Activated CD4-positive, alpha-beta memory T cell treated with anti-CD3 and anti-CD28 coated beads for 36 hours (primary cell): ENCODE measurements at regions not wholly inside any gene's neighbourhood (a gene's known extent, or its start where the extent isn't known, plus 50 kb on each side); places are given as distances from the start of the nearest gene placed in this dataset.

Experiments
- CTCF ChIA-PET: fragments of 350-600 bp; sonication (Branson Sonifier 250); formaldehyde crosslinking; loops from one replicate; lab custom pipeline; 2021; ENCODE audit warnings: antibody characterized with exemption, inconsistent platforms; lab: Charles Lee
- POLR2A ChIA-PET: fragments of 350-600 bp; sonication (Branson Sonifier 250); formaldehyde crosslinking; loops from one replicate; lab custom pipeline; 2021; ENCODE audit warnings: antibody characterized with exemption; lab: Charles Lee
- DNase-seq: peaks from one replicate; pipeline ENCODE4 v3.0.0-alpha.2; 2020
- H3K27ac Mint-ChIP-seq: one replicate; pipeline ENCODE4 v1.8.0; 2021; ENCODE audit warnings: mixed read lengths
- H3K27me3 Mint-ChIP-seq: one replicate; pipeline ENCODE4 v1.8.0; 2021; ENCODE audit warnings: mixed read lengths
- H3K36me3 Mint-ChIP-seq: one replicate; pipeline ENCODE4 v1.8.0; 2021; ENCODE audit warnings: mixed read lengths
- H3K4me1 Mint-ChIP-seq: one replicate; pipeline ENCODE4 v1.8.0; 2021; ENCODE audit warnings: low read depth, mixed read lengths
- H3K4me3 Mint-ChIP-seq: one replicate; pipeline ENCODE4 v1.8.0; 2021; ENCODE audit warnings: mild to moderate bottlenecking, mixed read lengths
- H3K9me3 Mint-ChIP-seq: one replicate; pipeline ENCODE4 v1.8.0; 2021; ENCODE audit warnings: mixed read lengths
- intact Hi-C: fragments of 100-400 bp; cut with micrococcal nuclease; formaldehyde crosslinking; loops from one replicate; pipeline ENCODE4 v1.15.1; 2023

- no peak for DNase-seq
- Mint-ChIP-seq H3K27me3 (no peaks in the 10 kb centered on the region), H3K36me3 (no peaks in the 10 kb centered on the region), H3K27ac (no peak overlapping the region), H3K4me1 (no peaks in the 10 kb centered on the region), H3K9me3 (no peaks in the 10 kb centered on the region), H3K4me3 (no peak overlapping the region)
- POLR2A ChIA-PET = no interaction called here
- CTCF ChIA-PET = interaction anchor here (0.6 kb wide), 1 partner anchor 1796 kb away, joined by 3 read pairs; no protein-coding TSS in a partner anchor
- intact Hi-C loops = loop anchor here (10.0 kb wide), 1 partner anchor 602 kb away; no protein-coding TSS in a partner anchor
These were observed 644.5 kb upstream of the GRM7 start for GRCh38 chr3:6216135-6217026.

GRCh38 chr3:6220447-6220846, 640.5 kb upstream of the GRM7 start:
- intact Hi-C loops = no loop called here
- no peaks in the 10 kb centered on the region for H3K27me3 Mint-ChIP-seq
- ChIA-PET POLR2A (no interaction called here), CTCF (no interaction called here)
- H3K27ac Mint-ChIP-seq = no peak overlapping the region
- DNase-seq = no peak
- H3K36me3 Mint-ChIP-seq = no peaks in the 10 kb centered on the region
- H3K4me1 Mint-ChIP-seq = no peaks in the 10 kb centered on the region
- no peak overlapping the region for H3K4me3 Mint-ChIP-seq
- peaks cover 3% of the 10 kb centered on the region for H3K9me3 Mint-ChIP-seq

GRCh38 chr3:6222069-6222468, 638.8 kb upstream of the GRM7 start:
- Mint-ChIP-seq H3K36me3 (no peaks in the 10 kb centered on the region), H3K27me3 (no peaks in the 10 kb centered on the region), H3K4me3 (no peak overlapping the region), H3K4me1 (no peaks in the 10 kb centered on the region), H3K27ac (no peak overlapping the region), H3K9me3 (peaks cover 4% of the 10 kb centered on the region)
- DNase-seq = no peak
- POLR2A ChIA-PET = no interaction called here
- intact Hi-C loops = no loop called here
- CTCF ChIA-PET = no interaction called here

GRCh38 chr3:6223572-6223971, 637.3 kb upstream of the GRM7 start:
- DNase-seq = no peak
- intact Hi-C loops = no loop called here
- CTCF ChIA-PET = no interaction called here
- peaks cover 4% of the 10 kb centered on the region for H3K9me3 Mint-ChIP-seq
- no peaks in the 10 kb centered on the region for H3K36me3 Mint-ChIP-seq
- H3K4me3 Mint-ChIP-seq = no peak overlapping the region
- no peak overlapping the region for H3K27ac Mint-ChIP-seq
- no peaks in the 10 kb centered on the region for H3K4me1 Mint-ChIP-seq
- no peaks in the 10 kb centered on the region for H3K27me3 Mint-ChIP-seq
- POLR2A ChIA-PET = no interaction called here

- Mint-ChIP-seq H3K4me3 (no peak overlapping the region), H3K9me3 (peaks cover 4% of the 10 kb centered on the region), H3K36me3 (no peaks in the 10 kb centered on the region), H3K4me1 (no peaks in the 10 kb centered on the region), H3K27ac (no peak overlapping the region), H3K27me3 (no peaks in the 10 kb centered on the region)
- no peak for DNase-seq
- ChIA-PET CTCF (no interaction called here), POLR2A (no interaction called here)
- intact Hi-C loops = no loop called here
These were observed 631.8 kb upstream of the GRM7 start for GRCh38 chr3:6228958-6229683.

- no peak overlapping the region for H3K4me3 Mint-ChIP-seq
- H3K27me3 Mint-ChIP-seq = no peaks in the 10 kb centered on the region
- no peaks in the 10 kb centered on the region for H3K4me1 Mint-ChIP-seq
- ChIA-PET POLR2A (no interaction called here), CTCF (no interaction called here)
- peaks cover 4% of the 10 kb centered on the region for H3K9me3 Mint-ChIP-seq
- intact Hi-C loops = no loop called here
- no peak for DNase-seq
- no peak overlapping the region for H3K27ac Mint-ChIP-seq
- no peaks in the 10 kb centered on the region for H3K36me3 Mint-ChIP-seq
These were observed 631.0 kb upstream of the GRM7 start for GRCh38 chr3:6229778-6230410.

GRCh38 chr3:6242104-6242503, 618.8 kb upstream of the GRM7 start:
- peaks cover 2% of the 10 kb centered on the region for H3K9me3 Mint-ChIP-seq
- ChIA-PET CTCF (no interaction called here), POLR2A (no interaction called here)
- H3K27me3 Mint-ChIP-seq = no peaks in the 10 kb centered on the region
- H3K27ac Mint-ChIP-seq = no peak overlapping the region
- no peak overlapping the region for H3K4me3 Mint-ChIP-seq
- no peaks in the 10 kb centered on the region for H3K36me3 Mint-ChIP-seq
- no peak for DNase-seq
- intact Hi-C loops = no loop called here
- no peaks in the 10 kb centered on the region for H3K4me1 Mint-ChIP-seq

GRCh38 chr3:6248528-6248927, 612.4 kb upstream of the GRM7 start:
- intact Hi-C loops = no loop called here
- no peak overlapping the region for H3K4me3 Mint-ChIP-seq
- no peaks in the 10 kb centered on the region for H3K36me3 Mint-ChIP-seq
- no peak overlapping the region for H3K27ac Mint-ChIP-seq
- no peak for DNase-seq
- POLR2A ChIA-PET = no interaction called here
- CTCF ChIA-PET = no interaction called here
- no peaks in the 10 kb centered on the region for H3K4me1 Mint-ChIP-seq
- H3K9me3 Mint-ChIP-seq = no peaks in the 10 kb centered on the region
- H3K27me3 Mint-ChIP-seq = no peaks in the 10 kb centered on the region

GRCh38 chr3:6249679-6250078, 611.2 kb upstream of the GRM7 start:
- Mint-ChIP-seq H3K27me3 (no peaks in the 10 kb centered on the region), H3K9me3 (peaks cover 6% of the 10 kb centered on the region), H3K4me1 (no peaks in the 10 kb centered on the region), H3K36me3 (no peaks in the 10 kb centered on the region), H3K27ac (no peak overlapping the region), H3K4me3 (no peak overlapping the region)
- intact Hi-C loops = no loop called here
- CTCF ChIA-PET = no interaction called here
- POLR2A ChIA-PET = no interaction called here
- no peak for DNase-seq

- ChIA-PET CTCF (no interaction called here), POLR2A (no interaction called here)
- no peaks in the 10 kb centered on the region for H3K36me3 Mint-ChIP-seq
- peaks cover 9% of the 10 kb centered on the region for H3K9me3 Mint-ChIP-seq
- intact Hi-C loops = no loop called here
- no peak overlapping the region for H3K4me3 Mint-ChIP-seq
- H3K27ac Mint-ChIP-seq = no peak overlapping the region
- DNase-seq = no peak
- no peaks in the 10 kb centered on the region for H3K27me3 Mint-ChIP-seq
- H3K4me1 Mint-ChIP-seq = no peaks in the 10 kb centered on the region
These were observed 610.7 kb upstream of the GRM7 start for GRCh38 chr3:6250167-6250566.

GRCh38 chr3:6251612-6252400, 609.1 kb upstream of the GRM7 start:
- no peak overlapping the region for H3K4me3 Mint-ChIP-seq
- no peak overlapping the region for H3K27ac Mint-ChIP-seq
- H3K27me3 Mint-ChIP-seq = no peaks in the 10 kb centered on the region
- POLR2A ChIA-PET = no interaction called here
- no peak for DNase-seq
- no peaks in the 10 kb centered on the region for H3K36me3 Mint-ChIP-seq
- H3K9me3 Mint-ChIP-seq = peaks cover 14% of the 10 kb centered on the region
- intact Hi-C loops = no loop called here
- CTCF ChIA-PET = no interaction called here
- H3K4me1 Mint-ChIP-seq = no peaks in the 10 kb centered on the region

- no peaks in the 10 kb centered on the region for H3K36me3 Mint-ChIP-seq
- H3K4me3 Mint-ChIP-seq = no peak overlapping the region
- no peaks in the 10 kb centered on the region for H3K27me3 Mint-ChIP-seq
- H3K9me3 Mint-ChIP-seq = peaks cover 14% of the 10 kb centered on the region
- H3K27ac Mint-ChIP-seq = no peak overlapping the region
- CTCF ChIA-PET = no interaction called here
- DNase-seq = no peak
- POLR2A ChIA-PET = no interaction called here
- intact Hi-C loops = no loop called here
- H3K4me1 Mint-ChIP-seq = no peaks in the 10 kb centered on the region
These were observed 606.4 kb upstream of the GRM7 start for GRCh38 chr3:6254490-6254889.
